Neural progenitor cell (in vitro differentiated cells): ENCODE measurements at regions not wholly inside any gene's neighbourhood (a gene's known extent, or its start where the extent isn't known, plus 50 kb on each side); places are given as distances from the start of the nearest gene placed in this dataset.

Experiments
- DNase-seq: peaks from one replicate; pipeline ENCODE4 v3.0.0-alpha.2; 2016; ENCODE audit warnings: low spot score
- H2AFZ ChIP-seq: fragments of 200-600 bp; sonication (generic); replicated peaks from 2 replicates; pipeline ENCODE4 v1.6.1; 2016; ENCODE audit warnings: antibody characterized with exemption
- H3F3A ChIP-seq: fragments of 200-600 bp; sonication (generic); 2 replicates; pipeline ENCODE4 v1.6.1; 2016; ENCODE audit warnings: antibody characterized with exemption, low read depth
- H3K27ac ChIP-seq: fragments of 200-600 bp; sonication (generic); 2 replicates; pipeline ENCODE4 v1.5.1; 2016; ENCODE audit warnings: mild to moderate bottlenecking
- H3K27me3 ChIP-seq: fragments of 200-600 bp; sonication (generic); 2 replicates; pipeline ENCODE4 v1.6.1; 2016; ENCODE audit warnings: mild to moderate bottlenecking, moderate library complexity
- H3K36me3 ChIP-seq: fragments of 200-600 bp; sonication (generic); 2 replicates; pipeline ENCODE4 v1.5.1; 2016
- H3K4me1 ChIP-seq: fragments of 200-600 bp; sonication (generic); 2 replicates; pipeline ENCODE4 v1.6.1; 2016; ENCODE audit warnings: mixed run types
- H3K4me2 ChIP-seq: fragments of 200-600 bp; sonication (generic); 2 replicates; pipeline ENCODE4 v1.6.1; 2016
- H3K4me3 ChIP-seq: fragments of 200-600 bp; sonication (generic); 2 replicates; pipeline ENCODE4 v1.5.1; 2016
- H3K79me2 ChIP-seq: fragments of 200-600 bp; sonication (generic); 2 replicates; pipeline ENCODE4 v1.6.1; 2016; ENCODE audit warnings: low read depth
- H3K9ac ChIP-seq: fragments of 200-600 bp; sonication (generic); 2 replicates; pipeline ENCODE4 v1.6.1; 2016
- H3K9me3 ChIP-seq: fragments of 200-600 bp; sonication (generic); 2 replicates; pipeline ENCODE4 v1.5.1; 2016; ENCODE audit warnings: low read depth
- H4K20me1 ChIP-seq: fragments of 200-600 bp; sonication (generic); 2 replicates; pipeline ENCODE4 v1.6.1; 2016; ENCODE audit warnings: low read depth
- H3K27ac Mint-ChIP-seq: 3 replicates; pipeline ENCODE4 v1.8.0; 2021; ENCODE audit warnings: mixed read lengths
- H3K27me3 Mint-ChIP-seq: 2 replicates; pipeline ENCODE4 v1.8.0; 2022; ENCODE audit warnings: low read depth, mild to moderate bottlenecking, inconsistent platforms, moderate library complexity, mixed read lengths; ENCODE audit not compliant: insufficient read depth
- H3K36me3 Mint-ChIP-seq: 3 replicates; pipeline ENCODE4 v1.8.0; 2021; ENCODE audit warnings: mixed read lengths
- H3K4me1 Mint-ChIP-seq: 3 replicates; pipeline ENCODE4 v1.8.0; 2021; ENCODE audit warnings: mixed read lengths
- H3K4me3 Mint-ChIP-seq: 3 replicates; pipeline ENCODE4 v1.8.0; 2021; ENCODE audit warnings: mild to moderate bottlenecking, moderate library complexity, mixed read lengths
- H3K9me3 Mint-ChIP-seq: 3 replicates; pipeline ENCODE4 v1.8.0; 2020; ENCODE audit warnings: mixed read lengths
- CTCF ChIP-seq: fragments of 200-600 bp; sonication (generic); IDR thresholded peaks from 2 replicates; pipeline ENCODE4 v1.5.1; 2017; ENCODE audit warnings: antibody characterized with exemption, mild to moderate bottlenecking
- EZH2 ChIP-seq: fragments of 200-600 bp; sonication (generic); IDR thresholded peaks from 2 replicates; pipeline ENCODE4 v1.6.1; 2017; ENCODE audit warnings: antibody characterized with exemption, mild to moderate bottlenecking, moderate library complexity
- EZH2phosphoT487 ChIP-seq: fragments of 200-600 bp; sonication (generic); IDR thresholded peaks from 2 replicates; pipeline ENCODE4 v1.6.1; 2017; ENCODE audit warnings: antibody characterized with exemption

GRCh38 chr9:90033028-90033650 is 428.3 kb downstream of the GADD45G start:
- Mint-ChIP-seq H3K4me1 (peaks cover 13% of the 10 kb centered on the region), H3K27me3 (peaks cover 2% of the 10 kb centered on the region), H3K36me3 (no peaks in the 10 kb centered on the region), H3K4me3 (no peak overlapping the region), H3K27ac (no peak overlapping the region), H3K9me3 (no peaks in the 10 kb centered on the region)
- Histone ChIP-seq H4K20me1 (no peaks in the 10 kb centered on the region), H3F3A (peaks cover 9% of the 10 kb centered on the region), H3K79me2 (no peaks in the 10 kb centered on the region), H3K36me3 (no peaks in the 10 kb centered on the region), H3K27ac (no peak overlapping the region), H3K4me1 (peaks cover 13% of the 10 kb centered on the region), H3K9ac (no peak overlapping the region), H3K4me3 (no peak overlapping the region), H3K27me3 (no peaks in the 10 kb centered on the region), H3K4me2 (no peak overlapping the region), H3K9me3 (no peaks in the 10 kb centered on the region), H2AFZ (no peak overlapping the region)
- no peak for TF ChIP-seq CTCF
- no peak for TF ChIP-seq EZH2phosphoT487
- TF ChIP-seq EZH2: no peak
- no peak for DNase-seq

- H2AFZ ChIP-seq: no peak overlapping the region
- Mint-ChIP-seq H3K4me1 (peaks cover 16% of the 10 kb centered on the region), H3K27me3 (peaks cover 2% of the 10 kb centered on the region), H3K9me3 (no peaks in the 10 kb centered on the region), H3K36me3 (no peaks in the 10 kb centered on the region), H3K27ac (no peak overlapping the region), H3K4me3 (no peak overlapping the region)
- H3K4me3 ChIP-seq: no peak overlapping the region
- no peaks in the 10 kb centered on the region for H3K27me3 ChIP-seq
- DNase-seq: no peak
- H4K20me1 ChIP-seq: no peaks in the 10 kb centered on the region
- no peaks in the 10 kb centered on the region for H3K9me3 ChIP-seq
- H3K79me2 ChIP-seq: no peaks in the 10 kb centered on the region
- H3K4me2 ChIP-seq: no peak overlapping the region
- H3K4me1 ChIP-seq: peaks cover 19% of the 10 kb centered on the region
- TF ChIP-seq EZH2: no peak
- TF ChIP-seq CTCF: no peak
- H3K27ac ChIP-seq: no peak overlapping the region
- peaks cover 9% of the 10 kb centered on the region for H3F3A ChIP-seq
- H3K36me3 ChIP-seq: no peaks in the 10 kb centered on the region
- H3K9ac ChIP-seq: no peak overlapping the region
Measured at GRCh38 chr9:90034071-90034470, 429.3 kb downstream of the GADD45G start.

- Histone ChIP-seq H3K9me3 (no peaks in the 10 kb centered on the region), H3K4me1 (peaks cover 22% of the 10 kb centered on the region), H2AFZ (no peak overlapping the region), H3K9ac (no peak overlapping the region), H3K27ac (no peak overlapping the region), H3K4me2 (no peak overlapping the region), H3K36me3 (no peaks in the 10 kb centered on the region), H3F3A (peaks cover 9% of the 10 kb centered on the region), H4K20me1 (no peaks in the 10 kb centered on the region), H3K27me3 (no peaks in the 10 kb centered on the region), H3K4me3 (no peak overlapping the region), H3K79me2 (no peaks in the 10 kb centered on the region)
- DNase-seq: no peak
- Mint-ChIP-seq H3K4me1 (peaks cover 16% of the 10 kb centered on the region), H3K36me3 (no peaks in the 10 kb centered on the region), H3K9me3 (no peaks in the 10 kb centered on the region), H3K27me3 (peaks cover 2% of the 10 kb centered on the region), H3K4me3 (no peak overlapping the region), H3K27ac (no peak overlapping the region)
- TF ChIP-seq CTCF: no peak
Measured at GRCh38 chr9:90035471-90035870, 430.7 kb downstream of the GADD45G start.
